HepG2 (cell line): ENCODE measurements at regions not wholly inside any gene's neighbourhood (a gene's known extent, or its start where the extent isn't known, plus 50 kb on each side); places are given as distances from the start of the nearest gene placed in this dataset.

Experiments
- ARNT2 ChIP-seq: sonication (generic); formaldehyde crosslinking; IDR thresholded peaks from 2 replicates; pipeline ENCODE4 v1.8.0; 2022; ENCODE audit warnings: mild to moderate bottlenecking, low read depth, missing genetic modification reagents, moderate library complexity
- CAMTA2 ChIP-seq: sonication (generic); formaldehyde crosslinking; IDR thresholded peaks from 2 replicates; pipeline ENCODE4 v1.4.0; 2020; ENCODE audit warnings: mild to moderate bottlenecking, missing genetic modification reagents, borderline replicate concordance
- CREB1 ChIP-seq, 2 experiments: fragments of 450-650 bp in 1 of 2; IDR thresholded peaks; 2 replicates each; pipeline ENCODE4 v1.6.1; 2016 to 2017; ENCODE audit warnings: control low read depth in 1 of 2, mild to moderate bottlenecking in 1 of 2, missing compliant biosample characterization in 1 of 2, missing genetic modification characterization in 1 of 2
- EP300 ChIP-seq, 3 experiments: sonication (generic) in 1 of 3; formaldehyde crosslinking in 1 of 3; IDR thresholded peaks; 2 replicates each; pipeline versions ENCODE4 v1.5.1 to v1.6.1; 2011 to 2020; ENCODE audit warnings: low read depth in 2 of 3, low read length in 2 of 3, borderline replicate concordance in 1 of 3, improper control_type of control experiment in 1 of 3, mild to moderate bottlenecking in 1 of 3, missing genetic modification reagents in 1 of 3, moderate library complexity in 1 of 3
- GFI1 ChIP-seq: sonication (generic); formaldehyde crosslinking; IDR thresholded peaks from 2 replicates; pipeline ENCODE4 v1.5.0; 2020; ENCODE audit warnings: missing genetic modification reagents, mild to moderate bottlenecking, borderline replicate concordance
- HMG20A ChIP-seq: IDR thresholded peaks from 2 replicates; pipeline ENCODE4 v1.6.1; 2016; ENCODE audit warnings: borderline replicate concordance
- MLLT10 ChIP-seq: sonication (generic); formaldehyde crosslinking; IDR thresholded peaks from 2 replicates; pipeline ENCODE4 v1.4.0; 2020; ENCODE audit warnings: missing genetic modification reagents
- MZF1 ChIP-seq: sonication (generic); formaldehyde crosslinking; IDR thresholded peaks from 2 replicates; pipeline ENCODE4 v1.8.1; 2023; ENCODE audit warnings: mild to moderate bottlenecking, missing genetic modification reagents, borderline replicate concordance
- NCOA2 ChIP-seq: sonication (generic); formaldehyde crosslinking; IDR thresholded peaks from 2 replicates; pipeline ENCODE4 v1.8.0; 2022; ENCODE audit warnings: inconsistent platforms
- NFIC ChIP-seq: IDR thresholded peaks from 2 replicates; pipeline ENCODE4 v1.6.1; 2012; ENCODE audit warnings: mild to moderate bottlenecking, low read length, inconsistent platforms
- POLR2AphosphoS2 ChIP-seq: IDR thresholded peaks from 2 replicates; pipeline ENCODE4 v1.6.1; 2011; ENCODE audit warnings: low read depth, low read length, improper control_type of control experiment
- RAD21 ChIP-seq: fragments of 450-650 bp; formaldehyde crosslinking; IDR thresholded peaks from 2 replicates; pipeline ENCODE4 v1.5.0; 2020; ENCODE audit warnings: mild to moderate bottlenecking
- SP4 ChIP-seq: sonication (generic); formaldehyde crosslinking; IDR thresholded peaks from 2 replicates; pipeline ENCODE4 v1.8.1; 2023; ENCODE audit warnings: mild to moderate bottlenecking, missing genetic modification reagents
- TBX2 ChIP-seq: sonication (generic); formaldehyde crosslinking; IDR thresholded peaks from 2 replicates; pipeline ENCODE4 v1.5.0; 2020; ENCODE audit warnings: missing genetic modification reagents, mild to moderate bottlenecking, borderline replicate concordance
- WIZ ChIP-seq: sonication (generic); formaldehyde crosslinking; IDR thresholded peaks from 2 replicates; pipeline ENCODE4 v1.5.1; 2020; ENCODE audit warnings: mild to moderate bottlenecking, missing genetic modification reagents
- ZMYM2 ChIP-seq: sonication (generic); formaldehyde crosslinking; IDR thresholded peaks from 2 replicates; pipeline ENCODE4 v1.8.0; 2022; ENCODE audit warnings: mild to moderate bottlenecking, missing genetic modification reagents
- ZNF143 ChIP-seq: sonication (generic); formaldehyde crosslinking; IDR thresholded peaks from 2 replicates; pipeline ENCODE4 v1.4.0; 2020; ENCODE audit warnings: missing genetic modification reagents
- ZNF234 ChIP-seq: sonication (generic); formaldehyde crosslinking; conservative IDR thresholded peaks from 2 replicates; pipeline ENCODE4 v1.5.1; 2020; ENCODE audit warnings: mild to moderate bottlenecking, missing genetic modification reagents
- ZNF550 ChIP-seq: sonication (generic); formaldehyde crosslinking; IDR thresholded peaks from 2 replicates; pipeline ENCODE4 v1.4.0; 2020; ENCODE audit warnings: mild to moderate bottlenecking, missing genetic modification reagents, borderline replicate concordance
- ZNF850 ChIP-seq: sonication (generic); formaldehyde crosslinking; conservative IDR thresholded peaks from 2 replicates; pipeline ENCODE4 v1.9.0; 2021; ENCODE audit warnings: mild to moderate bottlenecking, missing genetic modification reagents
- TF ChIP-seq, protein P1 (sequence below), 2 experiments: sonication (generic) in 1 of 2; formaldehyde crosslinking in 1 of 2; IDR thresholded peaks; 2 replicates each; pipeline versions ENCODE4 v1.4.0 to v1.6.1; 2016 to 2020; ENCODE audit warnings: borderline replicate concordance in 1 of 2, low read depth in 1 of 2, mild to moderate bottlenecking in 1 of 2, missing genetic modification reagents in 1 of 2
- TF ChIP-seq, protein P2 (sequence below): sonication (generic); formaldehyde crosslinking; IDR thresholded peaks from 2 replicates; pipeline ENCODE4 v1.4.0; 2020; ENCODE audit warnings: missing genetic modification reagents, low read depth, mild to moderate bottlenecking, borderline replicate concordance
- TF ChIP-seq, protein P3 (sequence below): sonication (generic); formaldehyde crosslinking; IDR thresholded peaks from 2 replicates; pipeline ENCODE4 v1.5.1; 2020; ENCODE audit warnings: missing genetic modification reagents, mild to moderate bottlenecking, borderline replicate concordance

- TF ChIP-seq GFI1 (no peak), ZNF234 (CRISPR knock-in tag) (no peak), CREB1 (IDR thresholded peaks at IDR 0.05) (no peak), CREB1 (CRISPR knock-in tag; IDR thresholded peaks at IDR 0.05) (no peak), SP4 (CRISPR knock-in tag) (no peak), ZNF143 (CRISPR knock-in tag) (no peak), ZMYM2 (CRISPR knock-in tag) (no peak), RAD21 (no peak), ZNF550 (CRISPR knock-in tag) (no peak), ZNF850 (CRISPR knock-in tag) (no peak), MLLT10 (CRISPR knock-in tag) (no peak), ARNT2 (CRISPR knock-in tag) (no peak), CAMTA2 (no peak), NCOA2 (CRISPR knock-in tag) (0 out of 2 replicates have a peak, but pooled peaks have one; percentile 8), NFIC (no peak), MZF1 (CRISPR knock-in tag) (no peak), TBX2 (CRISPR knock-in tag) (no peak), EP300 (IDR thresholded peaks at IDR 0.05; ENCODE audit: low read depth in 2 of 2, low read length in 2 of 2) (0 out of 4 replicates have a peak, but pooled peaks of 1 of the 2 experiments have one; percentile 19), EP300 (CRISPR knock-in tag; IDR thresholded peaks at IDR 0.05; ENCODE audit: borderline replicate concordance) (no peak), POLR2AphosphoS2 (no peak), HMG20A (CRISPR knock-in tag) (peak; percentile 16; the same call in 1 of the 2 replicates), WIZ (CRISPR knock-in tag) (no peak)
- TF ChIP-seq, protein P1, sequence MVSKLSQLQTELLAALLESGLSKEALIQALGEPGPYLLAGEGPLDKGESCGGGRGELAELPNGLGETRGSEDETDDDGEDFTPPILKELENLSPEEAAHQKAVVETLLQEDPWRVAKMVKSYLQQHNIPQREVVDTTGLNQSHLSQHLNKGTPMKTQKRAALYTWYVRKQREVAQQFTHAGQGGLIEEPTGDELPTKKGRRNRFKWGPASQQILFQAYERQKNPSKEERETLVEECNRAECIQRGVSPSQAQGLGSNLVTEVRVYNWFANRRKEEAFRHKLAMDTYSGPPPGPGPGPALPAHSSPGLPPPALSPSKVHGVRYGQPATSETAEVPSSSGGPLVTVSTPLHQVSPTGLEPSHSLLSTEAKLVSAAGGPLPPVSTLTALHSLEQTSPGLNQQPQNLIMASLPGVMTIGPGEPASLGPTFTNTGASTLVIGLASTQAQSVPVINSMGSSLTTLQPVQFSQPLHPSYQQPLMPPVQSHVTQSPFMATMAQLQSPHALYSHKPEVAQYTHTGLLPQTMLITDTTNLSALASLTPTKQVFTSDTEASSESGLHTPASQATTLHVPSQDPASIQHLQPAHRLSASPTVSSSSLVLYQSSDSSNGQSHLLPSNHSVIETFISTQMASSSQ (IDR thresholded peaks at IDR 0.05; ENCODE audit: low read depth): no peak
- TF ChIP-seq, protein P1 (CRISPR knock-in tag; IDR thresholded peaks at IDR 0.05; ENCODE audit: borderline replicate concordance): no peak
- TF ChIP-seq, protein P2, sequence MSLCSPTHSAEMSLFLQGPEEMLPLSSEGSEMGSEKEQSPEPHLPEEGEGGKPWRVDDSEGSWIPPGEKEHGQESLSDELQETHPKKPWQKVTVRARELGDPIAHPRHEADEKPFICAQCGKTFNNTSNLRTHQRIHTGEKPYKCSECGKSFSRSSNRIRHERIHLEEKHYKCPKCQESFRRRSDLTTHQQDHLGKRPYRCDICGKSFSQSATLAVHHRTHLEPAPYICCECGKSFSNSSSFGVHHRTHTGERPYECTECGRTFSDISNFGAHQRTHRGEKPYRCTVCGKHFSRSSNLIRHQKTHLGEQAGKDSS (CRISPR knock-in tag): no peak
- TF ChIP-seq, protein P3, sequence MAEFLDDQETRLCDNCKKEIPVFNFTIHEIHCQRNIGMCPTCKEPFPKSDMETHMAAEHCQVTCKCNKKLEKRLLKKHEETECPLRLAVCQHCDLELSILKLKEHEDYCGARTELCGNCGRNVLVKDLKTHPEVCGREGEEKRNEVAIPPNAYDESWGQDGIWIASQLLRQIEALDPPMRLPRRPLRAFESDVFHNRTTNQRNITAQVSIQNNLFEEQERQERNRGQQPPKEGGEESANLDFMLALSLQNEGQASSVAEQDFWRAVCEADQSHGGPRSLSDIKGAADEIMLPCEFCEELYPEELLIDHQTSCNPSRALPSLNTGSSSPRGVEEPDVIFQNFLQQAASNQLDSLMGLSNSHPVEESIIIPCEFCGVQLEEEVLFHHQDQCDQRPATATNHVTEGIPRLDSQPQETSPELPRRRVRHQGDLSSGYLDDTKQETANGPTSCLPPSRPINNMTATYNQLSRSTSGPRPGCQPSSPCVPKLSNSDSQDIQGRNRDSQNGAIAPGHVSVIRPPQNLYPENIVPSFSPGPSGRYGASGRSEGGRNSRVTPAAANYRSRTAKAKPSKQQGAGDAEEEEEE (CRISPR knock-in tag): no peak
Measured at GRCh38 chr5:96331681-96332361, 101.2 kb downstream of the PCSK1 start (continued).
